ENCODE measurements at regions not wholly inside any gene's neighbourhood (a gene's known extent, or its start where the extent isn't known, plus 50 kb on each side); places are given as distances from the start of the nearest gene placed in this dataset.

- Histone ChIP-seq H3K9me3 (ENCODE audit: control insufficient read depth in 2 of 3, insufficient read depth in 1 of 3, low read length in 3 of 3) (no peaks in the 10 kb centered on the region), H3K27me3 (ENCODE audit: control insufficient read depth, insufficient read depth, low read length) (no peaks in the 10 kb centered on the region), H3K4me3 (ENCODE audit: low read length in 3 of 3) (no peak overlapping the region), H3K9ac (ENCODE audit: low read length in 3 of 3) (no peak overlapping the region), H3K27ac (ENCODE audit: low read depth in 2 of 2, low read length in 2 of 2) (no peak overlapping the region), H3K36me3 (ENCODE audit: control insufficient read depth in 2 of 3, insufficient read depth in 3 of 3, low read length in 3 of 3) (no peaks in the 10 kb centered on the region), H3K4me1 (ENCODE audit: control insufficient read depth in 2 of 3, insufficient read depth in 2 of 3, low read depth in 1 of 3, low read length in 3 of 3) (no peaks in the 10 kb centered on the region)
- FAIRE-seq (no peak), DNase-seq (no peak)
- TF ChIP-seq, protein P1, sequence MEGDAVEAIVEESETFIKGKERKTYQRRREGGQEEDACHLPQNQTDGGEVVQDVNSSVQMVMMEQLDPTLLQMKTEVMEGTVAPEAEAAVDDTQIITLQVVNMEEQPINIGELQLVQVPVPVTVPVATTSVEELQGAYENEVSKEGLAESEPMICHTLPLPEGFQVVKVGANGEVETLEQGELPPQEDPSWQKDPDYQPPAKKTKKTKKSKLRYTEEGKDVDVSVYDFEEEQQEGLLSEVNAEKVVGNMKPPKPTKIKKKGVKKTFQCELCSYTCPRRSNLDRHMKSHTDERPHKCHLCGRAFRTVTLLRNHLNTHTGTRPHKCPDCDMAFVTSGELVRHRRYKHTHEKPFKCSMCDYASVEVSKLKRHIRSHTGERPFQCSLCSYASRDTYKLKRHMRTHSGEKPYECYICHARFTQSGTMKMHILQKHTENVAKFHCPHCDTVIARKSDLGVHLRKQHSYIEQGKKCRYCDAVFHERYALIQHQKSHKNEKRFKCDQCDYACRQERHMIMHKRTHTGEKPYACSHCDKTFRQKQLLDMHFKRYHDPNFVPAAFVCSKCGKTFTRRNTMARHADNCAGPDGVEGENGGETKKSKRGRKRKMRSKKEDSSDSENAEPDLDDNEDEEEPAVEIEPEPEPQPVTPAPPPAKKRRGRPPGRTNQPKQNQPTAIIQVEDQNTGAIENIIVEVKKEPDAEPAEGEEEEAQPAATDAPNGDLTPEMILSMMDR (IDR thresholded peaks at IDR 0.05; ENCODE audit: borderline replicate concordance, extremely low read depth, insufficient read depth), result no peak
- intact Hi-C loops (cut with DNase I), result no loop called here
Observed at GRCh38 chr18:4524096-4524495, 69.0 kb upstream of the DLGAP1 start.

DNA sequence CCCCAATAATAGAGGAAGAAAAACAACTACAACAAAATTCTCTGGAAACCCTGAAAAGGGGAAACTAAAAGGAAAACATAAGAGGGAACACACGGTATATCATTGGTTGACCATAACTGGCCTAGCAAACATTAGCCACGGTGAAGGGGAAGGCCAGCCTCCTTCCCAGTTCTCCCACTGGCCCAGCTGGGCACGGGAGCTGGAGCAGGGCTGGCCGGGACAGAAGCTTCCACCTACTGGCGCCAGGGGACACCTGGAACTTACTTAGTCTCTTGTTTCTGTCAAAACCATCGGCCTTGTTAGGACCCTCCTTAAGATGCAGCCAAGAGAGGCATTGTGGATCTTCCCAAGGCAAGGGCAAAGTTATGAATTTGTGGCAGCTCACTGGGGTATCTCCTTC, 56.1 kb upstream of the DLGAP1 start:
- no peaks in the 10 kb centered on the region for H3K4me1 ChIP-seq (ENCODE audit: control insufficient read depth in 2 of 3, insufficient read depth in 2 of 3, low read depth in 1 of 3, low read length in 3 of 3)
- no peaks in the 10 kb centered on the region for H3K27me3 ChIP-seq (ENCODE audit: control insufficient read depth, insufficient read depth, low read length)
- H3K36me3 ChIP-seq (ENCODE audit: control insufficient read depth in 2 of 3, insufficient read depth in 3 of 3, low read length in 3 of 3), result no peaks in the 10 kb centered on the region
- H3K9ac ChIP-seq (ENCODE audit: low read length in 3 of 3), result no peak overlapping the region
- intact Hi-C loops (cut with DNase I), result no loop called here
- TF ChIP-seq, protein P1 (IDR thresholded peaks at IDR 0.05; ENCODE audit: borderline replicate concordance, extremely low read depth, insufficient read depth), result no peak
- H3K27ac ChIP-seq (ENCODE audit: low read depth in 2 of 2, low read length in 2 of 2), result no peak overlapping the region
- no peak overlapping the region for H3K4me3 ChIP-seq (ENCODE audit: low read length in 3 of 3)
- FAIRE-seq, result no peak
- no peaks in the 10 kb centered on the region for H3K9me3 ChIP-seq (ENCODE audit: control insufficient read depth in 2 of 3, insufficient read depth in 1 of 3, low read length in 3 of 3)
- DNase-seq, result no peak

DNA sequence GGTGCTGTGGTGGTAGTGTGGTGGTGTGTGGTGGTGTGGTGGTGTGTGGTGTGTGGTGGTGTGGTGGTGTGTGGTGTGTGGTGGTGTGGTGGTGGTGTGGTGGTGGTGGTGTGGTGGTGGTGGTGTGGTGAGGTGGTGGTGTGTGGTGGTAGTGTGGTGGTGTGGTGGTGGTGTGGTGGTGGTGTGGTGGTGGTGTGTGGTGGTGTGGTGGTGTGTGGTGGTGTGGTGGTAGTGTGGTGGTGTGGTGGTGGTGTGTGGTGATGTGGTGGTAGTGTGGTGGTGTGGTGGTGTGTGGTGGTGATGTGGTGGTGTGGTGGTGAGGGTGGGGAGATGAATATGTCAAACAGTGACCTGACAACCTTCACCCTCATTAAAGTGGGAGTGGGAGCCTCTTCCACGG, 55.6 kb upstream of the DLGAP1 start:
- Histone ChIP-seq H3K4me3 (ENCODE audit: low read length in 3 of 3) (no peak overlapping the region), H3K4me1 (ENCODE audit: control insufficient read depth in 2 of 3, insufficient read depth in 2 of 3, low read depth in 1 of 3, low read length in 3 of 3) (no peaks in the 10 kb centered on the region), H3K9ac (ENCODE audit: low read length in 3 of 3) (no peak overlapping the region), H3K9me3 (ENCODE audit: control insufficient read depth in 2 of 3, insufficient read depth in 1 of 3, low read length in 3 of 3) (no peaks in the 10 kb centered on the region), H3K36me3 (ENCODE audit: control insufficient read depth in 2 of 3, insufficient read depth in 3 of 3, low read length in 3 of 3) (no peaks in the 10 kb centered on the region), H3K27me3 (ENCODE audit: control insufficient read depth, insufficient read depth, low read length) (no peaks in the 10 kb centered on the region), H3K27ac (ENCODE audit: low read depth in 2 of 2, low read length in 2 of 2) (no peak overlapping the region)
- TF ChIP-seq, protein P1 (IDR thresholded peaks at IDR 0.05; ENCODE audit: borderline replicate concordance, extremely low read depth, insufficient read depth), result no peak
- FAIRE-seq (no peak), DNase-seq (peak in 2 of 5 donors; percentile 35 to 55)
- intact Hi-C loops (cut with DNase I), result no loop called here

DNA sequence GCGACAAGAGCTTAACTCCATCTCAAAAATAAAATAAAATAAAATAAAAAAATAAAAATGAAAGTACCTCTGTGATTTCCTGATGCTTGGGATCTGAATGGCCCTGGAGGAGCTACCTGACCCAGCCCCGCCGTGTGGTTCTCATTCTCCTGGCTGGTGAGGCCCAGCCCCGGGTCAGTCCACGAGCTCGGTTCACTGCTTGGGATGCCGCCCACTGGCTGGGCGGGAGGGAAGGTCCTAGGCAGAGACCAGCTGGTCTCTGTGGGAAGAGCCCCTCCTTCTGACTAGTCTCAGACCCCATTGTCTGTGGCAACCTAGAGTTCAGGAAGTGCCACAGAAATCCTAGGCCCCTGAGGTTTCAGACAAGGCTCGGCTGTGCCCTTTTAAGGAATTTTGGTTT, 55.1 kb upstream of the DLGAP1 start:
- DNase-seq (no peak), FAIRE-seq (no peak)
- H3K36me3 ChIP-seq (ENCODE audit: control insufficient read depth in 2 of 3, insufficient read depth in 3 of 3, low read length in 3 of 3), result no peaks in the 10 kb centered on the region
- no peaks in the 10 kb centered on the region for H3K27me3 ChIP-seq (ENCODE audit: control insufficient read depth, insufficient read depth, low read length)
- intact Hi-C loops (cut with DNase I), result no loop called here
- H3K9me3 ChIP-seq (ENCODE audit: control insufficient read depth in 2 of 3, insufficient read depth in 1 of 3, low read length in 3 of 3), result no peaks in the 10 kb centered on the region
- H3K4me3 ChIP-seq (ENCODE audit: low read length in 3 of 3), result no peak overlapping the region
- H3K4me1 ChIP-seq (ENCODE audit: control insufficient read depth in 2 of 3, insufficient read depth in 2 of 3, low read depth in 1 of 3, low read length in 3 of 3), result no peaks in the 10 kb centered on the region
- H3K9ac ChIP-seq (ENCODE audit: low read length in 3 of 3), result no peak overlapping the region
- no peak overlapping the region for H3K27ac ChIP-seq (ENCODE audit: low read depth in 2 of 2, low read length in 2 of 2)
- TF ChIP-seq, protein P1 (IDR thresholded peaks at IDR 0.05; ENCODE audit: borderline replicate concordance, extremely low read depth, insufficient read depth), result no peak
